WTC11 (cell line): ENCODE measurements at regions not wholly inside any gene's neighbourhood (a gene's known extent, or its start where the extent isn't known, plus 50 kb on each side); places are given as distances from the start of the nearest gene placed in this dataset.

Source experiments
- ATAC-seq: fragments of 200-7000 bp; cut with Tn5 transposase; 2 replicates; pipeline ENCODE4 v1.10.0; 2021; ENCODE audit warnings: mild to moderate bottlenecking, moderate library complexity
- CTCF ChIA-PET: fragments of 300-600 bp; sonication (Branson Sonifier 250); formaldehyde crosslinking; loops from one replicate; lab custom pipeline; 2021; ENCODE audit warnings: antibody characterized with exemption; lab: Charles Lee
- POLR2A ChIA-PET: fragments of 350-600 bp; sonication (Branson Sonifier 250); formaldehyde crosslinking; loops from one replicate; lab custom pipeline; 2021; ENCODE audit warnings: antibody characterized with exemption; lab: Charles Lee
- DNase-seq: peaks from one replicate; pipeline ENCODE4 v3.0.0; 2021; ENCODE audit warnings: low spot score
- H3K27ac Mint-ChIP-seq: 2 replicates; pipeline ENCODE4 v1.8.0; 2021; ENCODE audit warnings: mixed read lengths
- H3K27me3 Mint-ChIP-seq: 2 replicates; pipeline ENCODE4 v1.8.0; 2021; ENCODE audit warnings: low read depth, mild to moderate bottlenecking, moderate library complexity, mixed read lengths
- H3K36me3 Mint-ChIP-seq: 2 replicates; pipeline ENCODE4 v1.8.0; 2021; ENCODE audit warnings: mixed read lengths
- H3K4me1 Mint-ChIP-seq: 2 replicates; pipeline ENCODE4 v1.8.0; 2022; ENCODE audit warnings: mixed read lengths
- H3K4me3 Mint-ChIP-seq: 2 replicates; pipeline ENCODE4 v1.8.0; 2021; ENCODE audit warnings: mild to moderate bottlenecking, moderate library complexity, mixed read lengths
- H3K9me3 Mint-ChIP-seq: 2 replicates; pipeline ENCODE4 v1.8.0; 2021; ENCODE audit warnings: mixed read lengths
- ATF2 ChIP-seq: sonication (generic); formaldehyde crosslinking; IDR thresholded peaks from 2 replicates; pipeline ENCODE4 v1.8.1; 2022; ENCODE audit warnings: low read depth, missing genetic modification reagents, borderline replicate concordance
- CREB1 ChIP-seq: sonication (generic); formaldehyde crosslinking; IDR thresholded peaks from 2 replicates; pipeline ENCODE4 v1.8.0; 2023; ENCODE audit warnings: mild to moderate bottlenecking, missing genetic modification reagents
- E2F1 ChIP-seq: sonication (generic); formaldehyde crosslinking; IDR thresholded peaks from 2 replicates; pipeline ENCODE4 v1.8.0; 2022; ENCODE audit warnings: mild to moderate bottlenecking, missing genetic modification reagents
- ELF4 ChIP-seq: sonication (generic); formaldehyde crosslinking; IDR thresholded peaks from 2 replicates; pipeline ENCODE4 v1.8.1; 2022; ENCODE audit warnings: low read depth, mild to moderate bottlenecking, moderate library complexity, missing genetic modification reagents
- KAT7 ChIP-seq: sonication (generic); formaldehyde crosslinking; IDR thresholded peaks from 2 replicates; pipeline ENCODE4 v1.8.1; 2023; ENCODE audit warnings: missing genetic modification reagents, mild to moderate bottlenecking, borderline replicate concordance
- NFATC4 ChIP-seq: fragments of 250-450 bp; sonication (Bioruptor Pico); IDR thresholded peaks from 2 replicates; pipeline ENCODE4 v1.9.0; 2021; ENCODE audit warnings: mild to moderate bottlenecking
- SMAD3 ChIP-seq: sonication (generic); formaldehyde crosslinking; IDR thresholded peaks from 2 replicates; pipeline ENCODE4 v1.8.0; 2022; ENCODE audit warnings: missing genetic modification reagents, mild to moderate bottlenecking, borderline replicate concordance
- SMAD4 ChIP-seq: sonication (generic); formaldehyde crosslinking; IDR thresholded peaks from 2 replicates; pipeline ENCODE4 v1.8.0; 2022; ENCODE audit warnings: mild to moderate bottlenecking, missing genetic modification reagents
- TP53 ChIP-seq: sonication (generic); formaldehyde crosslinking; IDR thresholded peaks from 2 replicates; pipeline ENCODE4 v1.8.1; 2023; ENCODE audit warnings: mild to moderate bottlenecking, missing genetic modification reagents
- ZNF121 ChIP-seq: sonication (generic); formaldehyde crosslinking; IDR thresholded peaks from 2 replicates; pipeline ENCODE4 v1.8.0; 2023; ENCODE audit warnings: missing genetic modification reagents
- ZNF138 ChIP-seq: sonication (generic); formaldehyde crosslinking; conservative IDR thresholded peaks from 2 replicates; pipeline ENCODE4 v1.8.1; 2022; ENCODE audit warnings: mild to moderate bottlenecking, moderate library complexity, missing genetic modification reagents
- TF ChIP-seq, protein P1 (sequence below): sonication (generic); formaldehyde crosslinking; conservative IDR thresholded peaks from 2 replicates; pipeline ENCODE4 v1.8.1; 2022; ENCODE audit warnings: mild to moderate bottlenecking, missing genetic modification reagents
- TF ChIP-seq, protein P2 (sequence below): sonication (generic); formaldehyde crosslinking; IDR thresholded peaks from 2 replicates; pipeline ENCODE4 v1.8.0; 2023; ENCODE audit warnings: mild to moderate bottlenecking, missing genetic modification reagents
- TF ChIP-seq, protein P3 (sequence below): fragments of 250-450 bp; sonication (Bioruptor Pico); IDR thresholded peaks from 2 replicates; pipeline ENCODE4 v1.9.0; 2021; ENCODE audit warnings: mild to moderate bottlenecking
- TF ChIP-seq, protein P4 (sequence below): fragments of 250-450 bp; sonication (Bioruptor Pico); IDR thresholded peaks from 2 replicates; pipeline ENCODE4 v2.1.2; 2022; ENCODE audit warnings: mild to moderate bottlenecking, moderate library complexity
- TF ChIP-seq, protein P5 (sequence below): sonication (generic); formaldehyde crosslinking; IDR thresholded peaks from 2 replicates; pipeline ENCODE4 v1.8.1; 2022; ENCODE audit warnings: mild to moderate bottlenecking, moderate library complexity, missing genetic modification reagents

- TF ChIP-seq, protein P1, sequence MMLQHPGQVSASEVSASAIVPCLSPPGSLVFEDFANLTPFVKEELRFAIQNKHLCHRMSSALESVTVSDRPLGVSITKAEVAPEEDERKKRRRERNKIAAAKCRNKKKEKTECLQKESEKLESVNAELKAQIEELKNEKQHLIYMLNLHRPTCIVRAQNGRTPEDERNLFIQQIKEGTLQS (CRISPR knock-in tag) = no peak
- no peak for TF ChIP-seq SMAD3
- TF ChIP-seq ELF4 (CRISPR knock-in tag) = no peak
- TF ChIP-seq E2F1 = no peak
- no peak for TF ChIP-seq ATF2 (CRISPR knock-in tag)
- TF ChIP-seq ZNF138 = no peak
Measured at GRCh38 chr2:190805126-190805525, 75.5 kb upstream of the GLS start (continued).

DNA sequence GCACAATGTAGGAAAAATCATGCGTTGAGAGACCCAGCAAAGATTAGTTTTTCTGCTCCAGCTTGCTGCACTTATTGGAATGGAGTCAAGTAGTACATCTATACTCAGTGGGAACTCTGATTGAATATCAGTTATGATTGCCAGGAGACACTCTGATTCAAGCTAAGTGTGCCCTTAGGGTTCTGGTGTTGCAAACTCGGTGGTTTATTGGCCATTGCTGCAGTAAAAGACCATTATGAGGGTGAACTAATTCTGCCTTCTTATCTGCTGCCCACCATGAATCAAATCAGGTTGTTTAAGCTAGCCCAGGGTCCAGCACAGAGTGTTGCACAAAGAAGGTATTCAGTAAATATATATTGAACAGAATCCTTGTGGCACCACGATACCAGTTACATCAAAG lies 74.8 kb upstream of the GLS start:
- H3K4me3 Mint-ChIP-seq = no peak overlapping the region
- POLR2A ChIA-PET = no interaction called here
- ATAC-seq = no peak

More for the DNA sequence above, 74.8 kb upstream of the GLS start:
- no peaks in the 10 kb centered on the region for H3K9me3 Mint-ChIP-seq
- no peaks in the 10 kb centered on the region for H3K27me3 Mint-ChIP-seq
- no peak overlapping the region for H3K27ac Mint-ChIP-seq
- TF ChIP-seq E2F1 (no peak), NFATC4 (CRISPR knock-in tag) (no peak), KAT7 (CRISPR knock-in tag) (no peak), CREB1 (CRISPR knock-in tag) (no peak), SMAD4 (CRISPR knock-in tag) (no peak), ZNF121 (CRISPR knock-in tag) (no peak), TP53 (CRISPR knock-in tag) (no peak)
- TF ChIP-seq, protein P2, sequence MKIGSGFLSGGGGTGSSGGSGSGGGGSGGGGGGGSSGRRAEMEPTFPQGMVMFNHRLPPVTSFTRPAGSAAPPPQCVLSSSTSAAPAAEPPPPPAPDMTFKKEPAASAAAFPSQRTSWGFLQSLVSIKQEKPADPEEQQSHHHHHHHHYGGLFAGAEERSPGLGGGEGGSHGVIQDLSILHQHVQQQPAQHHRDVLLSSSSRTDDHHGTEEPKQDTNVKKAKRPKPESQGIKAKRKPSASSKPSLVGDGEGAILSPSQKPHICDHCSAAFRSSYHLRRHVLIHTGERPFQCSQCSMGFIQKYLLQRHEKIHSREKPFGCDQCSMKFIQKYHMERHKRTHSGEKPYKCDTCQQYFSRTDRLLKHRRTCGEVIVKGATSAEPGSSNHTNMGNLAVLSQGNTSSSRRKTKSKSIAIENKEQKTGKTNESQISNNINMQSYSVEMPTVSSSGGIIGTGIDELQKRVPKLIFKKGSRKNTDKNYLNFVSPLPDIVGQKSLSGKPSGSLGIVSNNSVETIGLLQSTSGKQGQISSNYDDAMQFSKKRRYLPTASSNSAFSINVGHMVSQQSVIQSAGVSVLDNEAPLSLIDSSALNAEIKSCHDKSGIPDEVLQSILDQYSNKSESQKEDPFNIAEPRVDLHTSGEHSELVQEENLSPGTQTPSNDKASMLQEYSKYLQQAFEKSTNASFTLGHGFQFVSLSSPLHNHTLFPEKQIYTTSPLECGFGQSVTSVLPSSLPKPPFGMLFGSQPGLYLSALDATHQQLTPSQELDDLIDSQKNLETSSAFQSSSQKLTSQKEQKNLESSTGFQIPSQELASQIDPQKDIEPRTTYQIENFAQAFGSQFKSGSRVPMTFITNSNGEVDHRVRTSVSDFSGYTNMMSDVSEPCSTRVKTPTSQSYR (CRISPR knock-in tag) = no peak
- TF ChIP-seq, protein P3, sequence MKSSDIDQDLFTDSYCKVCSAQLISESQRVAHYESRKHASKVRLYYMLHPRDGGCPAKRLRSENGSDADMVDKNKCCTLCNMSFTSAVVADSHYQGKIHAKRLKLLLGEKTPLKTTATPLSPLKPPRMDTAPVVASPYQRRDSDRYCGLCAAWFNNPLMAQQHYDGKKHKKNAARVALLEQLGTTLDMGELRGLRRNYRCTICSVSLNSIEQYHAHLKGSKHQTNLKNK (CRISPR knock-in tag) = no peak
- TF ChIP-seq, protein P4, sequence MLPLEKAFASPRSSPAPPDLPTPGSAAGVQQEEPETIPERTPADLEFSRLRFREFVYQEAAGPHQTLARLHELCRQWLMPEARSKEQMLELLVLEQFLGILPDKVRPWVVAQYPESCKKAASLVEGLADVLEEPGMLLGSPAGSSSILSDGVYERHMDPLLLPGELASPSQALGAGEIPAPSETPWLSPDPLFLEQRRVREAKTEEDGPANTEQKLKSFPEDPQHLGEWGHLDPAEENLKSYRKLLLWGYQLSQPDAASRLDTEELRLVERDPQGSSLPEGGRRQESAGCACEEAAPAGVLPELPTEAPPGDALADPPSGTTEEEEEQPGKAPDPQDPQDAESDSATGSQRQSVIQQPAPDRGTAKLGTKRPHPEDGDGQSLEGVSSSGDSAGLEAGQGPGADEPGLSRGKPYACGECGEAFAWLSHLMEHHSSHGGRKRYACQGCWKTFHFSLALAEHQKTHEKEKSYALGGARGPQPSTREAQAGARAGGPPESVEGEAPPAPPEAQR (CRISPR knock-in tag) = no peak
- TF ChIP-seq, protein P5, sequence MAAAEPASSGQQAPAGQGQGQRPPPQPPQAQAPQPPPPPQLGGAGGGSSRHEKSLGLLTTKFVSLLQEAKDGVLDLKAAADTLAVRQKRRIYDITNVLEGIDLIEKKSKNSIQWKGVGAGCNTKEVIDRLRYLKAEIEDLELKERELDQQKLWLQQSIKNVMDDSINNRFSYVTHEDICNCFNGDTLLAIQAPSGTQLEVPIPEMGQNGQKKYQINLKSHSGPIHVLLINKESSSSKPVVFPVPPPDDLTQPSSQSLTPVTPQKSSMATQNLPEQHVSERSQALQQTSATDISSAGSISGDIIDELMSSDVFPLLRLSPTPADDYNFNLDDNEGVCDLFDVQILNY = no peak
- CTCF ChIA-PET = no interaction called here
- peaks cover 24% of the 10 kb centered on the region for H3K4me1 Mint-ChIP-seq
- no peak for DNase-seq
- no peaks in the 10 kb centered on the region for H3K36me3 Mint-ChIP-seq
